ENCODE measurements at regions not wholly inside any gene's neighbourhood (a gene's known extent, or its start where the extent isn't known, plus 50 kb on each side); places are given as distances from the start of the nearest gene placed in this dataset.
"Not testable (repeated sequence)": the region's sequence is repeated elsewhere in the genome, so short reads cannot be mapped to it uniquely, and the experiment has no call there.

DNA sequence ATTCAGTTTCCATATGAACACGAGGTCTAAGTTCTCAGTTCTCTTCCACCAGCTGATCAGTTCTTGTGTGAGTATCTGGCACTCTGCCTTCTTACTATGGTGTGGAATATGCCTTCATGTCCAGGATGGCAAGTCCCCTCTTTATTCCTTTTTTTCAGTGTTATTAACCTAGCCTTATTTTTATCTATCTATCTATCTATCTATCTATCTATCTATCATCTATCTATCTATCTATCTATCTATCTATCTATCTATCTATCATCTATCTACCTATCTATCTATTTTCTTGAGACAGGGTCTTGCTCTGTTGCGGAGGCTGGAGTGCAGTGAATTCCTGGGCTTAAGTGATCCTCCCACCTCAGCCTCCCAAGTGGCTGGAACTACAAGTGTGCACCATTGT, 329.2 kb upstream of the TNRC6C start:
- DNase-seq = not testable (repeated sequence)

DNA sequence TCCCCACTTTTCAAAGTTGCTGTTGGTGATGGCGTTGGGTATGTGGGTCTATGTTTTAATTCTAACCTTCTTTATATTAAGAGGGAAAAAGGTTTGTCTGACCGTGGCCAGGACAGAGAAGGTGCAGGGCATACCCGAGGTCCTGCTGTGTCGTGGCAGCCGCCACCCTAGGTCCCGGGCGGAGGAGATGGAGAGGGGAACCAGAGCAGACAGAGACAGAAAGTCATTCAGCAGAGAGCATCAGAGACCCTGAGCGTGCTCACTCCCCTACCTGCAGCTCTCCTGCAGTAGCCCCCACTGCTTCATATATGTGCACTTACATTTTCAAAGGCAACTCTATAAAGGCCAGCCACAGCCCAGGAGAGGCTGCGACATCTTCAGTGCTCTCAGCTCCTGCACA, 327.2 kb upstream of the TNRC6C start:
- DNase-seq = no peak

DNA sequence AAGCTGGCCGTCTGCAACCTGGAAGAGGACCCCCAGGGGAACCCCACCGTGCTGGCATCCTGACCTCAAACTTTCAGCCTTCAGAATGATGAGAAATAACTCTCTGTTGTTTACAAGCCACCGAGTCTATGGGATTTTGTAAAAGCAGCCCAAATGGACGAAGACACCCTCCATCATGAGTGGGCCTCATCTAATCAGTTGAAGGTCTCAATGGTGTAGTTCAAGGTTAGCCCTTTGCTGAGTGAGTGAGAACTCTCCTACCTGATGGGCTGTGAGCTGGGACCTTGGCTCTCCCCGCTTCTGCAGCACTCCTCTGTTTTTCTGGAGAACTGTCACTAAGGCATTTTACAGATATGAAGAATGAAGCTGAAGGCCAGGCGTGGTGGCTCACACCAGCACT, 325.9 kb upstream of the TNRC6C start:
- DNase-seq = no peak

DNA sequence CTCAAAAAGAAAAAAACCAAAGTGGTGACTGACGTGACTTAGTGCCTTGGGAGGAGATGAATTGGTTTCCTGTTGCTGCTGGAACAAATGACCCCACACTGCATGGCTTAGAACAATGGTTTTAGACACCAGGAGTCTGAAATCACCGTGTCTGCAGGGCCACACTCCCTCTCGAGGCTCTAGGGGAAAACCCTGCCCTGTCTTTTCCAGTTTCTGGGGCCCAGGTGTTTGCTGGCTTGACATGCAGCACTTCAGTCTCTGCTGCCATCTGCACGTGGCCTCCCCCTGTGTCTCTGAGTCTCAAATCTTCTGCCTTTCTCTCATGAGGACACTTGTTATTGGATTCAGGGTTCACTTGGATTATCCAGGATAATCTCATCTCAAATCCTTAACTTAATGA, 323.8 kb upstream of the TNRC6C start:
- no peak for DNase-seq

DNA sequence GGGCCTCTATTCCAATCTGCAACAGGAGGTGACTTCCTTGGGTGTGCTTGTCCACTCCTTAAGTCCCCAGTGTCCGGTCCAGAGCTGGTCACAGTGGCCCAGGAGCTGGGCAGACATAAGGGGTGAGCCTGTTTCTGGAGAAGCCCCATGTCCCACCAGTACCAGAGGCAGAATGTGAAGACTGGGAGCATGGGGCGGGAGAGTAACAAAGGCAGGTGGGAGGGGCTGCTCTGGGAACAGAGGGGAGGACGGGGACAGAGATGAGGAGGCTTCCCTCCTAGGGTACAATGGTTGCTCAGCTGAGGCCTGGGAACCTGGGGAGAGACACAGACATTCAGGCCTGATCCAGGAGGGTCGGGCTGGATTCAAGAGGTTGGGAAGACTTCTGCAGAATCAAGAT, 323.3 kb upstream of the TNRC6C start:
- no peak for DNase-seq

DNA sequence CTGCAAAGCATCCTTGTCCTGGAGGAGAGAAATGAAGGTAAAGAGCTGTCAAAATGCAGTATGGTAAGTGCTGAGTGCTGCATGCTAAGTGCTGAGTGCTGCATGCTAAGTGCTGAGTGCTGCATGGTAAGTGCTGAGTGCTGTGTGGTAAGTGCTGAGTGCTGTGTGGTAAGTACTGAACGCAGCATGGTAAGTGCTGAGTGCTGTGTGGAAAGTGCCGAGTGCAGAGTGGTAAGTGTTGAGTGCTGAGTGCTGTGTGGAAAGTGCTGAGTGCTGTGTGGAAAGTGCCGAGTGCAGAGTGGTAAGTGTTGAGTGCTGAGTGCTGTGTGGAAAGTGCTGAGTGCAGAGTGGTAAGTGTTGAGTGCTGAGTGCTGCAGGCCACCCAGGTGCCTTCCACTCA, 322.7 kb upstream of the TNRC6C start:
- DNase-seq = not testable (repeated sequence)

DNA sequence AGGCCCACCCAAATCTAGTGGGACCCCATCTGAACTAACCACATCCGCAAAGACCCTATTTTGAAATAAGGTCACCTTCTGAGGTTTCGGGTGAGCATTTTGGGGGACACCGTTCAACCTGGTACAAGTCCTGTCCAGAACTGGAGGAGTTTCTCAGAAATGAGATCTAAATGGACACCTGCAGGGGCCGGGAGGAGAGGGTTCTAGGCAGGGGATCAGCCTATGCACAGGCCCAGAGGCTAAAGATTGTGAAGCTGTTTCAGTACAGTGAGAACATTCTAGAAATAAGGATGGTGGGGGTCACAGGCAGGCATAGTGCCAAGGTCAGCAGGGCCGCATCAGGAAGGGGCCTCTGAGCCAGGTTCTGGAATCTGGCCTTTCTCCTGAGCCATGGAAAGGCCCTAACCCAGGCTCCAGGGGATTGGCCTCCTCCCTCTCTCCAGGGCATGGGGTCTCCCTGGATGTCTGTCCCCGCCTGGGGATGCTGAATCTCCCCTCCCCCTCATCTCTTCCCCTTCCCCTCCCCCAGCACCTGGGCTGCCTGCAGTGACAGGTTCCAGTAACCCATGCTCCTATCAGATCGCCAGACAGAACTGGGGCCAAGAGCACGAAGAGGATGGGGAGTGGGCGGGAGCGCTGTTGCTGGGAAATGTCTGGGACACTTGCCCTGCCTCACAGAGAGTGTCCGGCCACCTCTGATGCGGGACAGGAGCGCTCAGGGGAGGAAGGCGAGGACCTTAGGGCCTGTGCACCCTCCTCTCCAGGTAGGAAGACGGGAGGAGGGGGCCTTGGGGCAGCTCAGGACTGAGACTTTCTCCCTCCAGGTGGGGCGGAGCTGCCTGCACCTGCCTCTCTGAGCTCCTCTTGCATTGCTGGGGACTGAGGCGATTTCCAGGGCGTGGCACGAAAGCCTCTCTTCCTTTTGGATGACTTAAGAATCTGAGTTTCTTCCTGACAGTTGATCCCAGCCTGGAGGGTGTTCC, 321.4 kb upstream of the TNRC6C start:
- no peak for DNase-seq

DNA sequence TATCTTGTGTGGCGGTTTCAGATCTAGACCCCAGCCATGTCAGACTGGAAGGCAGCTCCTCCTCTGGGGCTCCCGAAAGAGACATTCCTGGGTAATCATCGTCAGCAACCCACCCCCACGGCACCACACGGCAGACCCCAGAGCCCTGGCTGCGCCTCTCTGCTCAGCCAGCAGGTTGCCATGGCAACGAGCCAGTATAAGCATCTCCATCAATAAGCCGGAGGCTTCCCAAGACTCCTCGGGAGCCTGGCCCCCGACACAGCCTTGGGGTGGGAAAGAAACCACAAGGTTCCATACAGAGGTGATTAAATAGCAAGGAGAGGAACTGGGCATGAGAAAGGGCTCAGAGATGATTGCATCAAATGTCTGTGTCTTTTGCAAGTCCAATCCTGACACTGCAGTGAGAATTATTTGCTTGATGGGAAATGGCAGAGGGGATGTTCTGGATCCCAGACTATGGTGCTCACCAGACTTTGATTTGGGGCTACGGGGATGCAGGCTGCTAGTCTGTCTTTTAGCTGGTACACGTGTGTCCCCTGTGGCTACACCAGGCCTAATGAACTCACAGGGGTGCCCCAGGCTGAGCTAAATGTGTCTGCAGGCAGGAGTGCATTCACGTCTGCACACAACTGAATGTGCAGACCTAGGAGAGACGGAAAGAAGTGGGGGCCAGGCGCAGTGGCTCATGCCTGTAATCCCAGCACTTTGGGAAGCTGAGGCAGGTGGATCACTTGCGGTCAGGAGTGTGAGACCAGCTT, 320.5 kb upstream of the TNRC6C start:
- no peak for DNase-seq

DNA sequence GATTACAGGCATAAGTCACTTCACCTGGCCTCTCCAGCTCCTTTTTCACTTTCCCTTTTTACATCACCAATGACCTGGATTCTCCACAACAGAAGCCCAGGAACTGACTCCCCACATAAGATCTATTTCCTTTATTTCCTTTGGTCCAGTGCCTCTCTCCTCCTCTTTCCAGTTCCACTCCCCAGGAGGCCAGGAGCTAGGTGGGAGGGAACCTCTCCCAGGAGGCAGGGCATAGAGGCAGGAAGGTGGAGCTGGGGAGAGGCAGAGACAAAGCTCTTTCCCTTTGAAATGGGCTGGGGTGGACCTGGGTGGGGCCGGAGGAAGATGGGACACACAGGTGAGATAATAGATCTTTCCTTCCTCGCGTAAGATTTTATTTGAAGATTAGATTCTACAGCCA, 318.3 kb upstream of the TNRC6C start:
- DNase-seq = no peak

DNA sequence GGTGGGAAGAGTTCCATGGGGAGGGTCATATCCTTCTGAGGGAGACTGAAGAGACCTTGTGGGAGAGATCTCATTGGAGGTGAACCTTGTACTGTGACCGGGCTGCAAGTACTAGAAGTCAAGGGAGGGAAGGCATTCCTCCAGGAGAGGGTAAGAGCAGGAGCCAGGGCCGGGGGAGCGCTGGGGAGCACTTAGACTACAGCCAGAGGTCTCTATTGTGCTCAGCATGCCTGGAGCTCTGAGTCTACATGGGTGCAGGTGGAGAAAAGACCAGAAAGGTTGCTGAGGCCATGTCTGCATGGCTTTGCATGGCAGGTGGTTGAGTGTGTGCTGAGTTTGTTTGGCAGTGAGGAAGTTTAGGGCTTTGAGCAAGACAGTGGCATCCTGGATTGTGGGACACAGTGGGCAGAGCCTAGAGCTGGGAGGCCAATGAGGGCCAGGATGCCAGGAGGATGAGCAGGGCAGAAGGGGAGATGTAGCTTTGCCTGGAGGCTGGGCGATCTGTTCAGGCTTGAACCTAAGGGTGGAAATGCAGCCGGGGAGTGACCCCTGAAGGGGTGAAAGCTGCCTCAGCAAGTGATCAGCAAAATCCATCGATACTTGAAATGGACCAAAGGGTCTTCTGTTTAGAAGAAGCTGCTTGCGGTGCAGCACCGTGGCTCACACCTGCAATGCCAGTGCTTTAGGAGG, 317.4 kb upstream of the TNRC6C start:
- no peak for DNase-seq

DNA sequence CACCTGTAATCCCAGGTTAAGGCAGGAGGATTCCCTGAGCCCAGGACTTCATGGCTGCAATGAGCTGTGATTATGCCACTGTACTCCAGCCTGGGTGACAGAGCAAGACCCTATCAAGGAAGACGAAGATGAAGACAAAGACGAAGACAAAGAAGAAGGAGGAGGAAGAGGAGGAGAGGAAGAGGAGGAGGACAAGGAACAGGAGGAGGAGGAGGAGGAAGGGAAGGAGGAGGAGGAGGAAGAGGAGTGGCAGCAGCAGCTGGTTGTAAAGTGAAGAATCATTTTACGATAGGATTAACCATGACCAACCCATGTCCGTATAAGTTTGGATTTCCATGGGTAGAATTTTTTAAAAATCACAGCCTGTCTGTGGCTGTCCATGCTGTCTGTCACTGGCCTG, 316.8 kb upstream of the TNRC6C start:
- no peak for DNase-seq

DNA sequence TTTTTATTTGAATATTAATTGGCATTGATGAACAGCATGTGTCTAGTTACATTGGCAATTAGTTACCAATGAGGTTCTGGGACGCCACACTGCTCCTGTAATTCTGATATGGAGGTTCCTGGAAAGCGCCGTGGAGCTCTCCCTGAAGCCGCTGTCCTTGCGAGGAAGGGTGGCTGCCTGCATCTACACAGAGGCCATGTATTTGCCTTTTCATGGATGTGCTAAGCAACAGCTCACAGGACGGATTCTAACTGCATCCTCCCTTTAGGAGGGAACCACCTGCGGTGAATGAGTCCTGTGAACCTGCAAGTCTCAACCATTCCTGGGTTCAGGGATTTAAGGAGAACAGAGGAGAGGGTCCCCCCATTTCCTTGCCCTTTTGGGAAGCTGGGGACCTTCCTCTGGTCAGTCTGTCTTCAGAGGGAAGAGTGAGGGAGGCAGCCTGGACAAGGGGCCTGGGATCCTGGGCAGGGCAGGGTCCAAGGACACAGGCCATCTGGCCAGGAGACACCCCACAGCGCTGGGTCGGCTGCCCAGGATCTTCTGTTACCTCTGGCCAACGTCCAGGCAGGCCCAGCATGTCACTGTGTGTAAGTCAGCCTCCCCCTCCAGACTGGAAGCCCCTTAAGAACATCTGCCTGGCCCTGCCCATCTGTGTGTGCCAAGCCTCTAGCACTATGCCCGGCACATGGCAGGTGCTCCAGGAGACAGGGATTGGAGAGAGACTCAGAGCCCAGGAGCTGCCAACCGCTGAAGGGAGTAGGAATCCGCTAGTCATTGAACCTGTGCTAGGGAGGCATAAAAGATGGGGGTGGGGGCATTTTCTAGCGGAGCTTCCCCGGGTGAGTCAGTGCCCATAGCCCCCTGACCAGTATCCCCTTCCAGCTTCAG, 314.1 kb upstream of the TNRC6C start:
- no peak for DNase-seq

DNA sequence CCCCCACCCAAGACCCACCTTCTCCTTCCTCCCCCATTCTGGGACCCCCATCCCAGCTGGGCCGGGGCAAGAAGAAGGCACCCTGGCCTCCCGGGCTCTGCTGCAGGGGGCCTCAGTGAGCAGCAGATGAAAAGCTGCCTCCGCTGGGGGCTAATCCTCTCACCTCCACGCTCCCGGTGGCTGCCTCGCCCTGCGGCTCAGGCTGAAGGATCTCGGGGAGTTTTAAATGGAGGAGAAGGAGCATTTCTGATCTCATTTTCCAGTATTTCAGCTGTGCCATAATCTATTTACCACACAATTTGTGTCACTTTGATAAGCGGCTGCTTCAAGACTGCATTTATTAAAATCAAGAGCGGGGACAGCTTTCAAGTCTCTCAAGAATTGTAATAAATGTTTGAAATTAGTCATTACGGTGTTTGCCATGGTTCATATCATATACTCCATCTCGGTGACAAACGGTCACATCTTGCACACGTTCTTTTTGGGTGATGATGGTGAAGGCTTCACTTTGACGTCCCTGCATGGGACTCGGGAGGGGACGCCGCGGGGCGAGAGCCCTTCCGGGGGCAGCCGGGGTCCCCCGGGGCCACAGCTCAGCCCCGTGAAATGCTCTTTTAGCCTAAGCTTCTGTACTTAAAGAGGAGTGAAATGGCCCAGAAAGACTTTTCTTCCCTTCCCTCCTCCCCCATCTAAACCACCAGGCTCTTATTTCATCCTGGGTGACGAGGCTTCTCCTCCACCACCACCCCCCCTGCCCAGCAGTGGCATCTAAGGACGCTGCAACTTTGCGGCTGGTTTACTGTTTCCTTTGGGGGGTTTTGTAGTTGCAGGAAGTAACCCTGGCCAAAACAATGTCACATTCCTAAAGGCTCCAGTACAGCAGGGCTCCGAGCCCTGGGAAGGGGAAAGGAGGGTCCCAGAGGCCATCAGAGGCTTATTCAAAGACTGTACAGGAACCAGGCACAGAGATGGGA, 313.1 kb upstream of the TNRC6C start:
- DNase-seq = no peak

DNA sequence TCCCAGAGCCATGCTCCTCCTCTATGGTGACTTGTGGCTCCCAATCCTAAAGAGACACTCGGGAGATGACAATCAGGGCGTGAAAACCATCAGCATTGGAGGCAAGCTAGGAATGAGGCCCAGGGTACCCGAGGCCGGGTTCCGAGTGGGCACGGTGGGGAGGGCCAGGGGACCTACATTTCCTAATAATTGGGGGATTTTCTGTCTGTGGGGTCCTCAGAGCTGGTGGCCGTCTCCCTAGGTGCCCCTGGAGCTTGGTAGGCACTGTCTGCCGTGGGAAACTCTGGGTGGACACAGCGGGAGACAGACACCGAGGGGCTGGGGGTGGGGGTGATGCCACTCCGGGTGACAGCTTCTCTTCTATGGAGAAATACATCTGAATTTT, 312.5 kb upstream of the TNRC6C start:
- no peak for DNase-seq

DNA sequence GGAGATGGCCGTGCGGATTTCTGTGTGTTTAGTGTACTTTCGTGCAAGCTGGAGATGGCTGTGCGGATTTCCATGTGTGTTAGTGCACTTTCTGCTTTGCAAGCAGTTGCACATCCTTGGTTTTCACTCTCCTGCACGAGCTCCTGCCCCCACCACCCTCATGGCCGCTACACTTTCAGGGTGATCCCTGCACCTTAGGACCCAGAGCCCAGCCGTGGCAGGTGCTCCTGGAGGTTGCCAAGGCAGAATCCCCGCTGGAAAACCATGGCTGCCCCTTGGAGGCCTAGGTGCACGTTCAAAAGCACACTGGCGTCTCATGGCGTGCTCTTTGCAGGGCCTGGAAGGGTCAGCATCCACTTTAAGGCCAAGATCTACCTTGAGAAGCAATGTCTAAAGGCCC, 311.0 kb upstream of the TNRC6C start:
- no peak for DNase-seq

DNA sequence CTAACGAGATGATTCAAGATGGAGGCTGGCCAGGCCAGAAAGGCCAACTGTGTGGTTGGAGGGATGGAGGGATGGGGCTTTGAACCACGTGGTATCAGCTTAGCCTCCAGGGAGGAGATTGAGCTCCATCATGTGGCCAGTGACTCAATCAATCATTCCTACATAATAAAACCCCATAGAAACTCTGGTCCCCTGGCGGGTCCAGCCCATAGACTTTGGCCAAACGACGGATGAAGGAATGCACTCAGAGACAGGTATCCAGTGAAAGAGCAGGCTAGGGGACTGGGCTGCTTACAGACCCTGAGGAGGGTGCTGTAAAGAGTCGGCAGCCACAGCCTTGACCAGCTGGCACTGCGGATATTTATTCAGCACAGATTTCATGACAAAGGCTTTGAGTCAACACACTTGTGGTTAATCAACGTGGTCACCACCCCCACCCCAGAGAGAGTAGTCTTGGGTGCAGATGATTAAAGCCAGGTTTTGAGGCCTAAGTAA, 308.7 kb upstream of the TNRC6C start:
- DNase-seq = no peak

DNA sequence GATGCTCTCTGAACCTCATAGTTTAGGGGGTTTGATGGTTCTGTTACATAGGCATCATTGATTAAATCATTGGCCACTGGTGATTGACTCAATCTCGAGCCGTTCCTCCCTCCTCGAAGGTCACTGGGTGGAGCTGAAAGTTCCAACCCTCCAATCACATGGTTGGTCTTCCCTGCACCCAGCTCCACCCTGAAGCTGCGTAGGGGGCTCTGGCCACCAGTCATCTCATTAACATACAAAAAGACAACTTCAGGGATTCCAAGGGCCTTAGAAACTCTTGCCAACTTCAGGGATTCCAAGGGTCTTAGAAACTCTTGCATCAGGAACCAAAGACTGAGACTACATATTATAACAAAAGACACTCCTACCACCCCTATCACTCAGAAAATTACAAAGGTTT, 306.5 kb upstream of the TNRC6C start:
- no peak for DNase-seq

DNA sequence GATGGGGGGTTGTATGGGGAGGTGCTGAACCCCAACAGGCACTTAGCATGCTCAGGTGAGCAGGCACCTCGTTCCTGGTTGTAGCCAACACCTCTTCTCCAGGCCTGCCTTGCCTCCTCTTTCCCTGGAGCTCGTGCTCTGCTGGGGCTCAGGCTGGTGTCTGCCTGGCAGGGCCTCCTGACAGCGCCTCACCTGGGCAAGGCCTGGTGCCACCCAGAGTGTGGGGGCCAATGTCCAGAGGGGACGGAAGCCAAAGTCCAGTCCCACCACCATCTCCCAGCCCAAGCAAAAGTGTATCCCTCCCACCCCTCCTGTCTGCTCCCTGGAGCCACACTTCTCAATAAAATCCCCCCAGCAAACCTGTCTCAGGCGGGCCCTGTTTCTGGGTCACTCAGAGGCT, 304.2 kb upstream of the TNRC6C start:
- DNase-seq = no peak

DNA sequence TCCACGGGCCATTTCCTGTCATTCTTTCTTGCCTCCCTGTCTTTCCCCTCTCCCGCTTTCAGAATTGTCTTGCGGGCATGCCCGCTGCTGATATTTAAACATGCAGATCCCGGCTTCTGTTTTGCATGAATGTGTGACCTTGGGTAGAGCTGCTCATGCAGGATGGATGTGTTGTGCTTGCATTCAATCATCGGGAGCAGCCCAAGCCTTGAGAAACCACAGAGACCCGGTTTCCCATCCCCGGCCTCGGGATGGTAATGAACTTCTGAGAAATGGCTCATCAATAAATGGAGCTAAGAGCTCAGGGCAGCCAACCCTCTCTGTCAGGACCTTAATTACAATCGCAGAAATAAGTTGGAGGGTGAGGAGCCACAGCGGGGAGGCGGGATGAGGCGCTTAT, 303.7 kb upstream of the TNRC6C start:
- DNase-seq = no peak

DNA sequence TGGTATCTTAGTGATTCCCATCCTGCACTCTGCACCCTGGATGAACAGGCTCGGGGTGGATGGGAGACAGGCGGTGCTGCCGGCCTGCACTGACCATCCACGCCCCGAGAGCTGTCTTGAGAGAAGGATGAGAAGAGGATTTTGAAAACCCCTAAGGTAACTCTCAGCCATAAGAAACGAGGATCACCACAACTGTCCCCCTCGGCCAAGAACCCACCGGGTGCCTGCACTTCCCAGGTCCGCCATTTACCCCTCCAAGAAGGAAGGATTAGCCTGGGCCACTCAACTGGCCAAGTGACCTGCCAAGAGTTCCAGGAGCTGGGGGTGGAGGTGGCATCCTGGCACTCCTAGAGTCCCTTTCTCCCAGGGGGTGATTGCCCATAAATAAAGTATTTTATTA, 302.4 kb upstream of the TNRC6C start:
- DNase-seq = no peak

DNA sequence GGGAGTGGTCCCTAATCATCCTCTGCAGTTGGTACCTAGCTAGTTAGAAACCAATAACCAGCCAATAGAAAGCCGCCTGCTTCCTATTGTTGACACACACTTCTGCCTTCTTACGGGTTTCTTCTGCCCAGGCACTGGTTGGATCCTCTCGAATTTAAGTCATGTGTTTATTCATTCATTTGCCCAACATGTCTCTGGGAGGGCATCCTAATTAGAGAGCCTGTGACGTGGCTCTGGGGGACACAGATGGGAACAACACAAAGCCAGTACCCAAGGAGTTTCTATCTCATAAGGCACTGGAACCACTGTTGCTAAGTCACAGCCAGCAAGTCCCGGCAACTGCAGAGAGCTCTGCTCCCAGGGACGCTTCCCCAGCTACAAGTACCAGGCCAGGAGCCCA, 300.7 kb upstream of the TNRC6C start:
- no peak for DNase-seq

Data from occipital lobe (tissue), 1 donor.